HepG2 (cell line): ENCODE measurements at regions not wholly inside any gene's neighbourhood (a gene's known extent, or its start where the extent isn't known, plus 50 kb on each side); places are given as distances from the start of the nearest gene placed in this dataset.

ENCODE experiments used
- ATAC-seq: fragments of 200-7000 bp; cut with Tn5 transposase; 3 replicates; pipeline ENCODE4 v1.9.1; 2020; ENCODE audit warnings: mild to moderate bottlenecking, moderate library complexity
- BruUV-seq: library from RNA; stranded (reverse); fragments of 400-500 nt; replicated peaks from 2 replicates; lab custom pipeline; 2021; lab: Mats Ljungman, UMichigan
- CTCF ChIA-PET: fragments of 300-600 bp; formaldehyde crosslinking; extraction: SDS; loops from one replicate; lab custom pipeline; 2021; ENCODE audit warnings: low total read pairs, inconsistent platforms, low intra/inter-chr PET ratio; lab: Yijun Ruan, JAX
- POLR2A ChIA-PET: fragments of 350-600 bp; sonication (Branson Sonifier 250); formaldehyde crosslinking; loops from one replicate; lab custom pipeline; 2020; ENCODE audit warnings: antibody characterized with exemption, inconsistent platforms; lab: Yijun Ruan, JAX
- DNase-seq: peaks from one replicate; pipeline ENCODE4 v3.0.0-alpha.2; 2015; ENCODE audit warnings: low spot score
- FAIRE-seq: peaks from 3 replicates; lab custom pipeline; 2011; peaks lifted over from hg19 to GRCh38; lab: Jason Lieb, UNC
- H2AFZ ChIP-seq: one replicate; pipeline ENCODE4 v1.6.1; 2011; ENCODE audit warnings: low read length, inconsistent platforms
- H3K27ac ChIP-seq: fragments of 300-600 bp; 3 replicates; pipeline ENCODE4 v1.8.0; 2011; ENCODE audit warnings: mixed run types, mild to moderate bottlenecking, mixed read lengths, low read length, inconsistent platforms; ENCODE audit not compliant: insufficient read depth; ENCODE audit errors: extremely low read length
- H3K27me3 ChIP-seq, 2 experiments: fragments of 200-600 bp in 1 of 2; 2 replicates in 1 of 2; 3 replicates in 1 of 2; pipeline versions ENCODE4 v1.6.0 to v1.8.0; 2011; ENCODE audit warnings: low read length in 2 of 2, mild to moderate bottlenecking in 2 of 2, moderate library complexity in 2 of 2, inconsistent platforms in 1 of 2; ENCODE audit not compliant: insufficient read depth in 2 of 2, control insufficient read depth in 1 of 2
- H3K36me3 ChIP-seq, 2 experiments: fragments of 200-600 bp in 1 of 2; replicated peaks in 1 of 2; 2 replicates in 1 of 2; 3 replicates in 1 of 2; pipeline versions ENCODE4 v1.5.1 to v1.8.0; 2011; ENCODE audit warnings: low read length in 2 of 2, inconsistent platforms in 1 of 2; ENCODE audit not compliant: insufficient read depth in 2 of 2, control insufficient read depth in 1 of 2
- H3K4me1 ChIP-seq: 2 replicates; pipeline ENCODE4 v1.5.1; 2012; ENCODE audit warnings: low read length, inconsistent platforms; ENCODE audit not compliant: insufficient read depth
- H3K4me2 ChIP-seq: 2 replicates; pipeline ENCODE4 v1.6.0; 2011; ENCODE audit warnings: low read depth, low read length, inconsistent platforms
- H3K4me3 ChIP-seq, 3 experiments: fragments of 200-600 bp in 1 of 3; sonication (generic), shearing (Covaris generic) in 1 of 3; replicated peaks in 1 of 3; 2 replicates each; pipeline ENCODE4 v1.5.1; 2011 to 2016; ENCODE audit warnings: low read length in 3 of 3, inconsistent platforms in 2 of 3, low read depth in 2 of 3, mild to moderate bottlenecking in 2 of 3, control low read depth in 1 of 3, mixed read lengths in 1 of 3; ENCODE audit not compliant: insufficient read depth in 1 of 3
- H3K79me2 ChIP-seq: one replicate; pipeline ENCODE4 v1.6.1; 2011; ENCODE audit warnings: low read length, inconsistent platforms; ENCODE audit not compliant: insufficient read depth
- H3K9ac ChIP-seq: 2 replicates; pipeline ENCODE4 v1.6.0; 2011; ENCODE audit warnings: mild to moderate bottlenecking, low read depth, low read length, inconsistent platforms; ENCODE audit not compliant: insufficient read depth
- H3K9me3 ChIP-seq: 2 replicates; pipeline ENCODE4 v1.5.1; 2012; ENCODE audit warnings: mild to moderate bottlenecking, low read length
- H4K20me1 ChIP-seq: 2 replicates; pipeline ENCODE4 v1.6.0; 2011; ENCODE audit warnings: inconsistent platforms, mild to moderate bottlenecking, low read length, moderate library complexity; ENCODE audit not compliant: insufficient read depth
- ATF5 ChIP-seq: sonication (generic); formaldehyde crosslinking; IDR thresholded peaks from 2 replicates; pipeline ENCODE4 v1.4.0; 2020; ENCODE audit warnings: mild to moderate bottlenecking, low read depth, missing genetic modification reagents
- FOXA3 ChIP-seq: IDR thresholded peaks from 2 replicates; pipeline ENCODE4 v1.6.1; 2016; ENCODE audit warnings: missing genetic modification reagents, missing compliant biosample characterization
- IRF2 ChIP-seq: IDR thresholded peaks from 2 replicates; pipeline ENCODE4 v1.6.1; 2018; ENCODE audit warnings: missing genetic modification reagents, missing compliant biosample characterization
- NKX3-1 ChIP-seq: sonication (generic); formaldehyde crosslinking; IDR thresholded peaks from 2 replicates; pipeline ENCODE4 v1.5.0; 2020; ENCODE audit warnings: missing genetic modification reagents
- PLRG1 ChIP-seq: fragments of 450-650 bp; conservative IDR thresholded peaks from 2 replicates; pipeline ENCODE4 v1.6.1; 2016
- REL ChIP-seq: sonication (generic); formaldehyde crosslinking; conservative IDR thresholded peaks from 2 replicates; pipeline ENCODE4 v1.8.0; 2022; ENCODE audit warnings: mild to moderate bottlenecking, missing genetic modification reagents, moderate library complexity
- SALL1 ChIP-seq: sonication (generic); formaldehyde crosslinking; IDR thresholded peaks from 2 replicates; pipeline ENCODE4 v1.8.0; 2022; ENCODE audit warnings: mild to moderate bottlenecking, missing genetic modification reagents
- TFDP2 ChIP-seq: sonication (generic); formaldehyde crosslinking; IDR thresholded peaks from 2 replicates; pipeline ENCODE4 v1.4.0; 2020; ENCODE audit warnings: missing genetic modification reagents
- ZBTB20 ChIP-seq: sonication (generic); formaldehyde crosslinking; IDR thresholded peaks from 2 replicates; pipeline ENCODE4 v1.8.1; 2023; ENCODE audit warnings: missing genetic modification reagents, low read depth, mild to moderate bottlenecking, borderline replicate concordance
- ZNF20 ChIP-seq: sonication (generic); formaldehyde crosslinking; IDR thresholded peaks from 2 replicates; pipeline ENCODE4 v1.4.0; 2020; ENCODE audit warnings: mild to moderate bottlenecking, moderate library complexity, missing genetic modification reagents
- ZNF382 ChIP-seq: sonication (generic); formaldehyde crosslinking; IDR thresholded peaks from 2 replicates; pipeline ENCODE4 v1.5.0; 2020; ENCODE audit warnings: missing genetic modification reagents, mild to moderate bottlenecking, borderline replicate concordance
- ZNF546 ChIP-seq: sonication (generic); formaldehyde crosslinking; conservative IDR thresholded peaks from 2 replicates; pipeline ENCODE4 v1.8.1; 2023; ENCODE audit warnings: mild to moderate bottlenecking, missing genetic modification reagents
- ZNF629 ChIP-seq: sonication (generic); formaldehyde crosslinking; conservative IDR thresholded peaks from 2 replicates; pipeline ENCODE4 v1.5.0; 2020; ENCODE audit warnings: missing genetic modification reagents
- ZNF672 ChIP-seq: sonication (generic); formaldehyde crosslinking; IDR thresholded peaks from 2 replicates; pipeline ENCODE4 v1.8.1; 2022; ENCODE audit warnings: missing genetic modification reagents
- WGBS: methylation state at CpG from one replicate; pipeline ENCODE4 v1.1.6; 2017; ENCODE audit warnings: low lambda C conversion rate; 5-methylcytosine and 5-hydroxymethylcytosine counted together
- in situ Hi-C: cut with HindIII; loops from 2 replicates; pipeline ENCODE4 v1.10.0; 2017; ENCODE audit warnings: low pct_unique_long_range_greater_than_20kb; ENCODE audit not compliant: extremely low pct_ligation_motif_present
- intact Hi-C: fragments of 100-400 bp; cut with micrococcal nuclease; formaldehyde crosslinking; loops from one replicate; pipeline ENCODE4 v1.10.0; 2022; ENCODE audit not compliant: unreplicated experiment
- TF ChIP-seq, protein P1 (sequence below): sonication (generic); formaldehyde crosslinking; IDR thresholded peaks from 2 replicates; pipeline ENCODE4 v1.5.0; 2020; ENCODE audit warnings: mild to moderate bottlenecking, missing genetic modification reagents, moderate library complexity
- TF ChIP-seq, protein P2 (sequence below): sonication (generic); formaldehyde crosslinking; IDR thresholded peaks from 2 replicates; pipeline ENCODE4 v1.4.0; 2020; ENCODE audit warnings: mild to moderate bottlenecking, missing genetic modification reagents

GRCh38 chr12:114168061-114168460, 201.9 kb upstream of the RBM19 start (continued):
- no peak for TF ChIP-seq ZBTB20 (CRISPR knock-in tag)
- TF ChIP-seq IRF2 (CRISPR knock-in tag): no peak
- TF ChIP-seq, protein P1, sequence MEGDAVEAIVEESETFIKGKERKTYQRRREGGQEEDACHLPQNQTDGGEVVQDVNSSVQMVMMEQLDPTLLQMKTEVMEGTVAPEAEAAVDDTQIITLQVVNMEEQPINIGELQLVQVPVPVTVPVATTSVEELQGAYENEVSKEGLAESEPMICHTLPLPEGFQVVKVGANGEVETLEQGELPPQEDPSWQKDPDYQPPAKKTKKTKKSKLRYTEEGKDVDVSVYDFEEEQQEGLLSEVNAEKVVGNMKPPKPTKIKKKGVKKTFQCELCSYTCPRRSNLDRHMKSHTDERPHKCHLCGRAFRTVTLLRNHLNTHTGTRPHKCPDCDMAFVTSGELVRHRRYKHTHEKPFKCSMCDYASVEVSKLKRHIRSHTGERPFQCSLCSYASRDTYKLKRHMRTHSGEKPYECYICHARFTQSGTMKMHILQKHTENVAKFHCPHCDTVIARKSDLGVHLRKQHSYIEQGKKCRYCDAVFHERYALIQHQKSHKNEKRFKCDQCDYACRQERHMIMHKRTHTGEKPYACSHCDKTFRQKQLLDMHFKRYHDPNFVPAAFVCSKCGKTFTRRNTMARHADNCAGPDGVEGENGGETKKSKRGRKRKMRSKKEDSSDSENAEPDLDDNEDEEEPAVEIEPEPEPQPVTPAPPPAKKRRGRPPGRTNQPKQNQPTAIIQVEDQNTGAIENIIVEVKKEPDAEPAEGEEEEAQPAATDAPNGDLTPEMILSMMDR (CRISPR knock-in tag): no peak
- no peak for TF ChIP-seq FOXA3 (CRISPR knock-in tag)
- TF ChIP-seq SALL1 (CRISPR knock-in tag): no peak
- no peak for TF ChIP-seq PLRG1
- TF ChIP-seq ZNF629 (CRISPR knock-in tag): no peak
- TF ChIP-seq REL (CRISPR knock-in tag): no peak
- TF ChIP-seq, all 625 proteins: peak for 0

GRCh38 chr12:114167431-114167830, 201.3 kb upstream of the RBM19 start:
- Histone ChIP-seq H3K4me1 (no peaks in the 10 kb centered on the region), H4K20me1 (no peaks in the 10 kb centered on the region), H3K4me3 (no peak overlapping the region), H3K36me3 (no peaks in the 10 kb centered on the region), H3K9me3 (no peaks in the 10 kb centered on the region), H3K4me2 (no peak overlapping the region), H3K27me3 (no peaks in the 10 kb centered on the region; a peak in 2 of 5 replicates), H3K79me2 (no peaks in the 10 kb centered on the region), H3K9ac (no peak overlapping the region), H3K27ac (no peak overlapping the region), H2AFZ (no peak overlapping the region)
- no peak for DNase-seq
- intact Hi-C loops (no loop called here), in situ Hi-C loops (no loop called here)
- FAIRE-seq: no peak
- 0% methylated on average over 1 of the region's 1 CpG for WGBS
- POLR2A ChIA-PET: no interaction called here
- CTCF ChIA-PET: no interaction called here
- ATAC-seq: no peak
- BruUV-seq: no TSS peak
- TF ChIP-seq NKX3-1 (CRISPR knock-in tag): no peak
- no peak for TF ChIP-seq ATF5 (CRISPR knock-in tag)
- TF ChIP-seq ZNF382 (CRISPR knock-in tag): no peak
- TF ChIP-seq ZNF672: no peak
- TF ChIP-seq, protein P2, sequence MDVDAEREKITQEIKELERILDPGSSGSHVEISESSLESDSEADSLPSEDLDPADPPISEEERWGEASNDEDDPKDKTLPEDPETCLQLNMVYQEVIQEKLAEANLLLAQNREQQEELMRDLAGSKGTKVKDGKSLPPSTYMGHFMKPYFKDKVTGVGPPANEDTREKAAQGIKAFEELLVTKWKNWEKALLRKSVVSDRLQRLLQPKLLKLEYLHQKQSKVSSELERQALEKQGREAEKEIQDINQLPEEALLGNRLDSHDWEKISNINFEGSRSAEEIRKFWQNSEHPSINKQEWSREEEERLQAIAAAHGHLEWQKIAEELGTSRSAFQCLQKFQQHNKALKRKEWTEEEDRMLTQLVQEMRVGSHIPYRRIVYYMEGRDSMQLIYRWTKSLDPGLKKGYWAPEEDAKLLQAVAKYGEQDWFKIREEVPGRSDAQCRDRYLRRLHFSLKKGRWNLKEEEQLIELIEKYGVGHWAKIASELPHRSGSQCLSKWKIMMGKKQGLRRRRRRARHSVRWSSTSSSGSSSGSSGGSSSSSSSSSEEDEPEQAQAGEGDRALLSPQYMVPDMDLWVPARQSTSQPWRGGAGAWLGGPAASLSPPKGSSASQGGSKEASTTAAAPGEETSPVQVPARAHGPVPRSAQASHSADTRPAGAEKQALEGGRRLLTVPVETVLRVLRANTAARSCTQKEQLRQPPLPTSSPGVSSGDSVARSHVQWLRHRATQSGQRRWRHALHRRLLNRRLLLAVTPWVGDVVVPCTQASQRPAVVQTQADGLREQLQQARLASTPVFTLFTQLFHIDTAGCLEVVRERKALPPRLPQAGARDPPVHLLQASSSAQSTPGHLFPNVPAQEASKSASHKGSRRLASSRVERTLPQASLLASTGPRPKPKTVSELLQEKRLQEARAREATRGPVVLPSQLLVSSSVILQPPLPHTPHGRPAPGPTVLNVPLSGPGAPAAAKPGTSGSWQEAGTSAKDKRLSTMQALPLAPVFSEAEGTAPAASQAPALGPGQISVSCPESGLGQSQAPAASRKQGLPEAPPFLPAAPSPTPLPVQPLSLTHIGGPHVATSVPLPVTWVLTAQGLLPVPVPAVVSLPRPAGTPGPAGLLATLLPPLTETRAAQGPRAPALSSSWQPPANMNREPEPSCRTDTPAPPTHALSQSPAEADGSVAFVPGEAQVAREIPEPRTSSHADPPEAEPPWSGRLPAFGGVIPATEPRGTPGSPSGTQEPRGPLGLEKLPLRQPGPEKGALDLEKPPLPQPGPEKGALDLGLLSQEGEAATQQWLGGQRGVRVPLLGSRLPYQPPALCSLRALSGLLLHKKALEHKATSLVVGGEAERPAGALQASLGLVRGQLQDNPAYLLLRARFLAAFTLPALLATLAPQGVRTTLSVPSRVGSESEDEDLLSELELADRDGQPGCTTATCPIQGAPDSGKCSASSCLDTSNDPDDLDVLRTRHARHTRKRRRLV: no peak
- TF ChIP-seq TFDP2 (CRISPR knock-in tag): no peak
- no peak for TF ChIP-seq ZNF20 (CRISPR knock-in tag)
- no peak for TF ChIP-seq ZNF546 (CRISPR knock-in tag)
